Mucosa of descending colon (tissue), 3 donors: ENCODE measurements at regions not wholly inside any gene's neighbourhood (a gene's known extent, or its start where the extent isn't known, plus 50 kb on each side); places are given as distances from the start of the nearest gene placed in this dataset.
"Not testable (repeated sequence)": the region's sequence is repeated elsewhere in the genome, so short reads cannot be mapped to it uniquely, and the experiment has no call there.

Source experiments
- ATAC-seq: fragments of 200-7000 bp; cut with Tn5 transposase; one replicate; pipeline ENCODE4 v1.9.1; 2020; ENCODE audit warnings: mild to moderate bottlenecking, moderate library complexity
- DNase-seq, 3 donors: peaks; one replicate each; pipeline ENCODE4 v3.0.0-alpha.2; 2020
- H3K36me3 ChIP-seq: fragments of 200-600 bp; one replicate; pipeline ENCODE4 v1.8.0; 2021; ENCODE audit warnings: low read depth, mild to moderate bottlenecking
- H3K4me1 ChIP-seq: fragments of 200-600 bp; one replicate; pipeline ENCODE4 v1.8.0; 2021; ENCODE audit warnings: low read depth, mild to moderate bottlenecking
- H3K4me3 ChIP-seq: fragments of 200-600 bp; one replicate; pipeline ENCODE4 v1.8.0; 2021; ENCODE audit warnings: mild to moderate bottlenecking
- H3K9me3 ChIP-seq: fragments of 200-600 bp; one replicate; pipeline ENCODE4 v1.8.0; 2021; ENCODE audit warnings: mild to moderate bottlenecking
- CTCF ChIP-seq: fragments of 200-600 bp; IDR thresholded peaks from one replicate; pipeline ENCODE4 v1.8.0; 2022; ENCODE audit warnings: antibody characterized with exemption, mild to moderate bottlenecking
- intact Hi-C, 2 donors: fragments of 100-400 bp; cut with DNase I in 1 of 2; cut with micrococcal nuclease in 1 of 2; formaldehyde crosslinking; loops; one replicate each; pipeline versions ENCODE4 v1.11.0 to v1.11.1; 2022; cut with DNase I, micrococcal nuclease
- donor health status: DM: no; HTN: no; CAD: no; lungs with moderate emphysema.
- donor health status: DM: no; HTN: no; CAD: no.
- donor health status: DM: no; HTN: yes; CAD: no.

- Histone ChIP-seq H3K36me3 (no peaks in the 10 kb centered on the region), H3K4me3 (no peak overlapping the region), H3K9me3 (no peaks in the 10 kb centered on the region), H3K4me1 (no peaks in the 10 kb centered on the region)
- DNase-seq (no peak), ATAC-seq (no peak)
- intact Hi-C loops: no loop called here
- TF ChIP-seq CTCF: no peak
Measured at GRCh38 chr1:220966041-220966440, 86.8 kb downstream of the HLX start.

- Histone ChIP-seq H3K36me3 (no peaks in the 10 kb centered on the region), H3K4me1 (no peaks in the 10 kb centered on the region), H3K4me3 (no peak overlapping the region), H3K9me3 (no peaks in the 10 kb centered on the region)
- intact Hi-C loops: no loop called here
- DNase-seq (no peak), ATAC-seq (no peak)
- no peak for TF ChIP-seq CTCF
Measured at GRCh38 chr1:220966473-220966872, 87.2 kb downstream of the HLX start.

- DNase-seq: no peak
- H3K9me3 ChIP-seq: no peaks in the 10 kb centered on the region
Measured at GRCh38 chr1:220966881-220967611, 87.8 kb downstream of the HLX start.

GRCh38 chr1:220967911-220968310 is 88.7 kb downstream of the HLX start:
- DNase-seq (no peak), ATAC-seq (no peak)
- Histone ChIP-seq H3K4me3 (no peak overlapping the region), H3K9me3 (no peaks in the 10 kb centered on the region), H3K36me3 (no peaks in the 10 kb centered on the region), H3K4me1 (no peaks in the 10 kb centered on the region)
- intact Hi-C loops: no loop called here
- TF ChIP-seq CTCF: no peak

More at GRCh38 chr1:220966881-220967611, 87.8 kb downstream of the HLX start:
- no peaks in the 10 kb centered on the region for H3K4me1 ChIP-seq
- H3K36me3 ChIP-seq: no peaks in the 10 kb centered on the region
- no peak overlapping the region for H3K4me3 ChIP-seq
- TF ChIP-seq CTCF: no peak
- ATAC-seq: no peak
- intact Hi-C loops: no loop called here

- H3K9me3 ChIP-seq, H3K4me3 ChIP-seq, ATAC-seq, H3K36me3 ChIP-seq, H3K4me1 ChIP-seq, intact Hi-C loops, DNase-seq: not testable (repeated sequence)
Measured at GRCh38 chr1:220969281-220969680, 90.0 kb downstream of the HLX start.

- Histone ChIP-seq H3K36me3 (no peaks in the 10 kb centered on the region), H3K4me3 (no peak overlapping the region), H3K9me3 (no peaks in the 10 kb centered on the region), H3K4me1 (no peaks in the 10 kb centered on the region)
- TF ChIP-seq CTCF: no peak
- no peak for DNase-seq
- no peak for ATAC-seq
- intact Hi-C loops: no loop called here
Measured at GRCh38 chr1:220970311-220970710, 91.1 kb downstream of the HLX start.
